Astrocyte of the cerebellum (primary cell): ENCODE measurements at regions not wholly inside any gene's neighbourhood (a gene's known extent, or its start where the extent isn't known, plus 50 kb on each side); places are given as distances from the start of the nearest gene placed in this dataset.

Experiments used
- DNase-seq: peaks from one replicate; pipeline ENCODE4 v3.0.0-alpha.2; 2011; ENCODE audit warnings: low read depth
- H3K4me3 ChIP-seq: 2 replicates; pipeline ENCODE4 v1.5.1; 2011; ENCODE audit warnings: mild to moderate bottlenecking, low read depth, low read length, moderate library complexity
- in situ Hi-C: cut with HindIII; loops from 2 replicates; pipeline ENCODE4 v1.10.0; 2017; ENCODE audit warnings: low sequenced_read_pairs
- TF ChIP-seq, protein P1 (sequence below): IDR thresholded peaks from 2 replicates; pipeline ENCODE4 v1.5.1; 2012; ENCODE audit warnings: low read length, low read depth, moderate library complexity, mild to moderate bottlenecking; ENCODE audit errors: missing control alignments

DNA sequence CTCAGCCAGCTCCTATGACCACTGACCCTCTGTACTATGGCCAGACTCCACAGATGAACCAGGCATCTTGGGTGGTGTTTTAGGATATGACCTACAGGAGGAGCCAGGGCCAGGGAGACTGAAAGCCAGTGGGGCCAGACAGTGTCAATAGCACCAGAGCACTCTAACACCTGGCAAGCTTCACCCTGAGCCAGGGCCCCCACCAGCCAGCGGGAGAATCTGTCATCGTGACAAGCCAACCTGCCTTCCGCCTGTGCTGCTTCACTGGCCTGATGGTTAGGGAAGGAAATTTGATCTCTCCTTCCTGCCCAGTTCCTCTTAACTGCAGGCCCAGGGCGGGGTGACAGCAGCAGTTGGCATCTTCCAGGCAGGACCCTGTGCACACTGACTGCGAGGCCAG is 222.4 kb downstream of the UQCRFS1 start:
- H3K4me3 ChIP-seq: no peak overlapping the region
- TF ChIP-seq, protein P1, sequence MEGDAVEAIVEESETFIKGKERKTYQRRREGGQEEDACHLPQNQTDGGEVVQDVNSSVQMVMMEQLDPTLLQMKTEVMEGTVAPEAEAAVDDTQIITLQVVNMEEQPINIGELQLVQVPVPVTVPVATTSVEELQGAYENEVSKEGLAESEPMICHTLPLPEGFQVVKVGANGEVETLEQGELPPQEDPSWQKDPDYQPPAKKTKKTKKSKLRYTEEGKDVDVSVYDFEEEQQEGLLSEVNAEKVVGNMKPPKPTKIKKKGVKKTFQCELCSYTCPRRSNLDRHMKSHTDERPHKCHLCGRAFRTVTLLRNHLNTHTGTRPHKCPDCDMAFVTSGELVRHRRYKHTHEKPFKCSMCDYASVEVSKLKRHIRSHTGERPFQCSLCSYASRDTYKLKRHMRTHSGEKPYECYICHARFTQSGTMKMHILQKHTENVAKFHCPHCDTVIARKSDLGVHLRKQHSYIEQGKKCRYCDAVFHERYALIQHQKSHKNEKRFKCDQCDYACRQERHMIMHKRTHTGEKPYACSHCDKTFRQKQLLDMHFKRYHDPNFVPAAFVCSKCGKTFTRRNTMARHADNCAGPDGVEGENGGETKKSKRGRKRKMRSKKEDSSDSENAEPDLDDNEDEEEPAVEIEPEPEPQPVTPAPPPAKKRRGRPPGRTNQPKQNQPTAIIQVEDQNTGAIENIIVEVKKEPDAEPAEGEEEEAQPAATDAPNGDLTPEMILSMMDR: no peak
- in situ Hi-C loops: no loop called here
- DNase-seq: no peak

DNA sequence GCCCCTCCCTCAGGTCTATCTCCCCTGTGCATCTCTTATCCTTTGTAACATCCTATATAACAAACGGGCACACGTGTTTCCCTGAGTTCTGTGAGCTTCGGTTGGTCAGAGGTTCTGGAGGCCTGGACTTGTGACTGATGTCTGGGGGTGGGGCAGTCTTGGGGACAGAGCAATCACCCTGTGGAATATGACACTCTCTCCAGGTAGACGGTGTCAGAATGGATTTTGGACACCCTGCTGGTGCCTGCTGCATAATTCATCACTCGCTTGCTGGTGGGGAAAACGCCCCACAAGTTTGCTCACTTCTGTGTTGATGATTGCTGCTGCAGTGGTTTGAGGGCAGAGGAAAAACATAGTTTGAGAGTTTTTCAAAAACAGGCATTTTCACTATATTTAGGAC is 223.2 kb downstream of the UQCRFS1 start:
- no peak for DNase-seq
- no peak overlapping the region for H3K4me3 ChIP-seq
- TF ChIP-seq, protein P1: no peak
- in situ Hi-C loops: no loop called here

DNA sequence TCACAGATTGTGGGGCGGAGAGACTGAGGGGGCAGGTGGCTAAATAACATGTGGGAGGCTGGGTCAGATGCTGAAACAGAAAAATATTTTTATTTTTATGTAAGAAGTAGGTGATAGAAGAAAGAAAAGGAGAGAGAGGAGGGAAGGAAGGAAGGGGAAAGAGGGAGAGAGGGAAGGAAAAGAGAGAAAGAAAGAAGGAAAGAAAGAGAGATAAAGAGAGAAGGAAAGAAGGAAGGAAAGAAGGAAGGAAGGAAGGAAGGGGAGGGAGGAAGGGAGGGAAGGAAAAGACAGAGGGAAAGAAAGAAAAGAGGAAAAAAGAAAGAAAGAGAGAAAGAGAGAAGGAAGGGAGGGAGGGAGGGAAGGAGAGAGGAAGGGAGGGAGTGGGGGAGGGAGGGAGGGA is 224.9 kb downstream of the UQCRFS1 start:
- no peak for DNase-seq
- TF ChIP-seq, protein P1: no peak
- in situ Hi-C loops: no loop called here
- H3K4me3 ChIP-seq: no peak overlapping the region

DNA sequence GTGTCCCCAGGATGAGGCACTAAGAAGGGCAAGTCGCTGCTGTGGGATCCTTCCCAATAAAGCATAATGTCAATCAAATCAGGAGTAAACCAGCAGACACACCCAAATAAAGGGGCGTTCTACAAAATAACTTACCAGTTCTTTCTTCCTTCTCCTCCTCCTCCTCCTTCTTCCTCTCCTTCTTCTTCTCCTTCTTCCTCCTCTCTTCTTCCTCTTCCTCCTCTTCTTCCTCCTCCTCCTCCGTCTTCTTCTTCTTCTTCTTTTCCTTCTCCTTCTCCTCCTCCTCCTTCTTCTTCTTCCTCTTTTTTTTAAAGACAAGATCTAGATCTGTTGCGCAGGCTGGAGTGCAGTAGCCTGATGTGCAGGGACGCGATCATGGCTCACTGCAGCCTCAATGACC is 225.8 kb downstream of the UQCRFS1 start:
- no peak overlapping the region for H3K4me3 ChIP-seq
- in situ Hi-C loops: no loop called here
- DNase-seq: no peak
- TF ChIP-seq, protein P1: no peak

DNA sequence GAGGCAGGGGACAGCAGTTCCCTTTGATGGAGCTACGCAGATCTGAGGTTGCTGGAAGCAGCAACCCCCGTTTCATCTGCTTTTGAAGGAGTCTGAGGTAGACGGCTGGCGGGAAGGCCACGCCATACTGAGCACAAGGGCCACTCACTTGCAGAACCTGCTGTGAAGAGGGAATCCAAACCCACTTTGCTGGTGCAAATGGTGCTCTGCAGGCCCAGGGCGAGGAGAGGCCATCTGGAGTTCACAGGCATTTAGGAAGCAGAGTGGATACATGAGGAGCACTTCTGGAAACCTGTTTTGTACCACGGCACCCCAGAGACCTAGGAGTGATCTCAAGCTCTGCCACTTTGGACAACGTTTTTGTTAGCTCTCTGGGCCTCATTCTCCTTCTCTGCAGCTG is 227.8 kb downstream of the UQCRFS1 start:
- in situ Hi-C loops: no loop called here
- DNase-seq: no peak
- TF ChIP-seq, protein P1: no peak
- H3K4me3 ChIP-seq: no peak overlapping the region

DNA sequence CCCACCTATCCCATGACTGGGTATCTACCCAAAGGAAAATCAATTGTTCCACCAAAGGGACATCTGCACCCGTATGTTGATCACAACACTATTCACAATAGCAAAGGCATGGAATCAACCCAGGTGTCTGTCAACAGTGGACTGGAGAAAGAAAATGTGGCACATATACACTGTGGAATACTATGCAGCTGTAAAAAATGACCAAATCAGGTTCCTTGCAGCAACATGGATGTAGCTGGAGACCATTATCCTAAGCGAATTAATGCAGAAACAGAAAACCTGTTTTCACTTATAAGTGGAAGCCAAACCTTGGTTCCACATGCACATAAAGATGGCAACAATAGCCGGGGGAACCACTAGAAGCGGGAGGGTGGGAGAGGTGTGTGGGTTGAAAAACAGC is 228.6 kb downstream of the UQCRFS1 start:
- in situ Hi-C loops: no loop called here
- DNase-seq: no peak
- H3K4me3 ChIP-seq: no peak overlapping the region
- TF ChIP-seq, protein P1: no peak

DNA sequence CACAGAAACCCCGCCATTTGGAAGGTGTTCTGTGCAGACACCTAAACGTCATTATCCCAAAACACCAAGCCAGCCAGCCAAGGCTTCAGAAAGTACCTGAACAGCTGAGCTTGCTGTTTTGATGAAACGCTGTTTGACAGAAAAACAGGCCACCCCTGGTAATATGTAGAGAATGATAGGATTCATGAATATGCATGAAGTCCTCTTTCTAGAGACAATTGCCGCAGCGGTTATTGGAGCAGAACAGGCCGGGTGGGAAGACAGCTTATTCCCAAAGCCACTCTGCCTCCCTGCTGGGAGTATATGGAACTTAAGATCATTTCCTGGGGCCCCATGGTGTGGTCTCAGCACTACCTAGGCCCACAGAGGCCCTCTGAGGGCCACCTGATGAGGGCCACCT is 229.5 kb downstream of the UQCRFS1 start:
- no peak for DNase-seq
- TF ChIP-seq, protein P1: no peak
- in situ Hi-C loops: no loop called here
- H3K4me3 ChIP-seq: no peak overlapping the region
